Stimulated activated effector memory CD8-positive, alpha-beta T cell treated with anti-CD3 and anti-CD28 coated beads, Interleukin-12 subunit alpha, Interleukin-12 subunit beta, amount 100 ng/mL, for 72 hours (primary cell): ENCODE measurements at regions not wholly inside any gene's neighbourhood (a gene's known extent, or its start where the extent isn't known, plus 50 kb on each side); places are given as distances from the start of the nearest gene placed in this dataset.

ENCODE experiments used
- ATAC-seq: fragments of 150-1000 bp; cut with Tn5 transposase; 2 replicates; pipeline ENCODE4 v1.10.0; 2021
- DNase-seq, 2 donors: peaks; one replicate each; pipeline ENCODE4 v3.0.0; 2021 to 2022; ENCODE audit warnings: low spot score in 2 of 2
- H3K27ac Mint-ChIP-seq: one replicate; pipeline ENCODE4 v1.8.0; 2022; ENCODE audit warnings: mild to moderate bottlenecking, mixed read lengths
- H3K36me3 Mint-ChIP-seq: one replicate; pipeline ENCODE4 v1.8.0; 2022; ENCODE audit warnings: mild to moderate bottlenecking, mixed read lengths
- H3K4me1 Mint-ChIP-seq: one replicate; pipeline ENCODE4 v1.8.0; 2022; ENCODE audit warnings: mixed read lengths
- H3K4me3 Mint-ChIP-seq: one replicate; pipeline ENCODE4 v1.8.0; 2022; ENCODE audit warnings: mild to moderate bottlenecking, mixed read lengths
- H3K9me3 Mint-ChIP-seq: one replicate; pipeline ENCODE4 v1.8.0; 2022; ENCODE audit warnings: mixed read lengths

GRCh38 chr12:82186282-82186681 lies 171.9 kb downstream of the CCDC59 start:
- H3K36me3 Mint-ChIP-seq = no peaks in the 10 kb centered on the region
- H3K27ac Mint-ChIP-seq = no peak overlapping the region
- H3K4me1 Mint-ChIP-seq = no peaks in the 10 kb centered on the region
- no peak overlapping the region for H3K4me3 Mint-ChIP-seq
- DNase-seq (no peak), ATAC-seq (no peak)
- peaks cover 6% of the 10 kb centered on the region for H3K9me3 Mint-ChIP-seq

GRCh38 chr12:82184844-82185243 lies 173.3 kb downstream of the CCDC59 start:
- Mint-ChIP-seq H3K4me3 (no peak overlapping the region), H3K36me3 (no peaks in the 10 kb centered on the region), H3K9me3 (peaks cover 6% of the 10 kb centered on the region), H3K4me1 (no peaks in the 10 kb centered on the region), H3K27ac (no peak overlapping the region)
- DNase-seq (no peak), ATAC-seq (no peak)

- Mint-ChIP-seq H3K4me1 (no peaks in the 10 kb centered on the region), H3K27ac (no peak overlapping the region), H3K9me3 (peaks cover 3% of the 10 kb centered on the region), H3K36me3 (no peaks in the 10 kb centered on the region), H3K4me3 (no peak overlapping the region)
- ATAC-seq (no peak), DNase-seq (no peak)
Observed at GRCh38 chr12:82182601-82183190, 175.5 kb downstream of the CCDC59 start.

- Mint-ChIP-seq H3K36me3 (no peaks in the 10 kb centered on the region), H3K27ac (no peak overlapping the region), H3K4me1 (no peaks in the 10 kb centered on the region), H3K4me3 (no peak overlapping the region), H3K9me3 (no peaks in the 10 kb centered on the region)
- DNase-seq (no peak), ATAC-seq (no peak)
Observed at GRCh38 chr12:82176761-82177490, 181.3 kb downstream of the CCDC59 start.

GRCh38 chr12:82176026-82176425 lies 182.2 kb downstream of the CCDC59 start:
- DNase-seq (no peak), ATAC-seq (no peak)
- no peaks in the 10 kb centered on the region for H3K4me1 Mint-ChIP-seq
- peaks cover 1% of the 10 kb centered on the region for H3K9me3 Mint-ChIP-seq
- H3K36me3 Mint-ChIP-seq = no peaks in the 10 kb centered on the region
- no peak overlapping the region for H3K27ac Mint-ChIP-seq
- no peak overlapping the region for H3K4me3 Mint-ChIP-seq

- Mint-ChIP-seq H3K4me1 (no peaks in the 10 kb centered on the region), H3K9me3 (peaks cover 8% of the 10 kb centered on the region), H3K4me3 (no peak overlapping the region), H3K36me3 (no peaks in the 10 kb centered on the region), H3K27ac (no peak overlapping the region)
- DNase-seq (no peak), ATAC-seq (no peak)
Observed at GRCh38 chr12:82174936-82175335, 183.3 kb downstream of the CCDC59 start.

- no peak overlapping the region for H3K27ac Mint-ChIP-seq
- ATAC-seq = no peak
Observed at GRCh38 chr12:82174383-82174782, 183.8 kb downstream of the CCDC59 start.

GRCh38 chr12:82149045-82149444 lies 209.1 kb downstream of the CCDC59 start:
- Mint-ChIP-seq H3K4me1 (no peaks in the 10 kb centered on the region), H3K9me3 (peaks cover 9% of the 10 kb centered on the region), H3K4me3 (no peak overlapping the region), H3K36me3 (no peaks in the 10 kb centered on the region), H3K27ac (no peak overlapping the region)
- DNase-seq = no peak
- ATAC-seq = no peak

More at GRCh38 chr12:82174383-82174782, 183.8 kb downstream of the CCDC59 start:
- H3K4me3 Mint-ChIP-seq = no peak overlapping the region
- no peaks in the 10 kb centered on the region for H3K4me1 Mint-ChIP-seq
- H3K36me3 Mint-ChIP-seq = no peaks in the 10 kb centered on the region
- DNase-seq = no peak
- H3K9me3 Mint-ChIP-seq = peaks cover 8% of the 10 kb centered on the region

- no peak overlapping the region for H3K4me3 Mint-ChIP-seq
- H3K9me3 Mint-ChIP-seq = peaks cover 9% of the 10 kb centered on the region
- no peaks in the 10 kb centered on the region for H3K36me3 Mint-ChIP-seq
- DNase-seq (no peak), ATAC-seq (no peak)
- no peaks in the 10 kb centered on the region for H3K4me1 Mint-ChIP-seq
- no peak overlapping the region for H3K27ac Mint-ChIP-seq
Observed at GRCh38 chr12:82146740-82147139, 211.4 kb downstream of the CCDC59 start.

- Mint-ChIP-seq H3K36me3 (no peaks in the 10 kb centered on the region), H3K4me1 (no peaks in the 10 kb centered on the region), H3K27ac (no peak overlapping the region), H3K4me3 (no peak overlapping the region), H3K9me3 (peaks cover 7% of the 10 kb centered on the region)
- ATAC-seq (no peak), DNase-seq (no peak)
Observed at GRCh38 chr12:82144505-82144904, 213.7 kb downstream of the CCDC59 start.

GRCh38 chr12:82132390-82132789 lies 225.8 kb downstream of the CCDC59 start:
- ATAC-seq = no peak
- H3K4me1 Mint-ChIP-seq = no peaks in the 10 kb centered on the region
- H3K36me3 Mint-ChIP-seq = no peaks in the 10 kb centered on the region

GRCh38 chr12:82130762-82131161 lies 227.4 kb downstream of the CCDC59 start:
- Mint-ChIP-seq H3K9me3 (no peaks in the 10 kb centered on the region), H3K27ac (no peak overlapping the region), H3K4me1 (no peaks in the 10 kb centered on the region), H3K4me3 (no peak overlapping the region), H3K36me3 (no peaks in the 10 kb centered on the region)
- DNase-seq (no peak), ATAC-seq (no peak)

More at GRCh38 chr12:82132390-82132789, 225.8 kb downstream of the CCDC59 start:
- no peak overlapping the region for H3K27ac Mint-ChIP-seq
- no peak overlapping the region for H3K4me3 Mint-ChIP-seq
- no peak for DNase-seq
- H3K9me3 Mint-ChIP-seq = peaks cover 5% of the 10 kb centered on the region

- DNase-seq = no peak
- Mint-ChIP-seq H3K9me3 (peaks cover 7% of the 10 kb centered on the region), H3K27ac (no peak overlapping the region), H3K36me3 (no peaks in the 10 kb centered on the region), H3K4me3 (no peak overlapping the region), H3K4me1 (no peaks in the 10 kb centered on the region)
- no peak for ATAC-seq
Observed at GRCh38 chr12:82124711-82125380, 233.3 kb downstream of the CCDC59 start.

- Mint-ChIP-seq H3K27ac (no peak overlapping the region), H3K4me1 (no peaks in the 10 kb centered on the region), H3K36me3 (no peaks in the 10 kb centered on the region), H3K9me3 (peaks cover 7% of the 10 kb centered on the region), H3K4me3 (no peak overlapping the region)
- DNase-seq (no peak), ATAC-seq (no peak)
Observed at GRCh38 chr12:82121545-82121944, 236.6 kb downstream of the CCDC59 start.

- Mint-ChIP-seq H3K27ac (no peak overlapping the region), H3K4me1 (no peaks in the 10 kb centered on the region), H3K9me3 (peaks cover 7% of the 10 kb centered on the region), H3K4me3 (no peak overlapping the region), H3K36me3 (no peaks in the 10 kb centered on the region)
- ATAC-seq (no peak), DNase-seq (no peak)
Observed at GRCh38 chr12:82120901-82121300, 237.3 kb downstream of the CCDC59 start.

GRCh38 chr12:82109243-82109642 lies 248.9 kb downstream of the CCDC59 start:
- Mint-ChIP-seq H3K9me3 (peaks cover 4% of the 10 kb centered on the region), H3K4me1 (no peaks in the 10 kb centered on the region), H3K27ac (no peak overlapping the region), H3K4me3 (no peak overlapping the region), H3K36me3 (no peaks in the 10 kb centered on the region)
- DNase-seq = no peak
- ATAC-seq = no peak
